GM12878 (cell line): ENCODE measurements at regions not wholly inside any gene's neighbourhood (a gene's known extent, or its start where the extent isn't known, plus 50 kb on each side); places are given as distances from the start of the nearest gene placed in this dataset.

ENCODE experiments used
- BACH1 ChIP-seq: fragments of 450-650 bp; IDR thresholded peaks from 2 replicates; pipeline ENCODE4 v1.6.1; 2017; ENCODE audit warnings: mild to moderate bottlenecking, borderline replicate concordance
- BRCA1 ChIP-seq: IDR thresholded peaks from 2 replicates; pipeline ENCODE4 v1.6.1; 2011; ENCODE audit warnings: low read depth, low read length, improper control_type of control experiment
- CEBPB ChIP-seq, 2 experiments: fragments of 150-350 bp in 1 of 2; IDR thresholded peaks; 2 replicates each; pipeline ENCODE4 v1.6.1; 2012 to 2014; ENCODE audit warnings: low read depth in 2 of 2, low read length in 2 of 2, borderline replicate concordance in 1 of 2, inconsistent platforms in 1 of 2
- E2F8 ChIP-seq: fragments of 450-650 bp; IDR thresholded peaks from 2 replicates; pipeline ENCODE4 v1.6.1; 2018; ENCODE audit warnings: mild to moderate bottlenecking, low read depth, moderate library complexity; ENCODE audit not compliant: partially characterized antibody
- EED ChIP-seq: sonication (generic); IDR thresholded peaks from 2 replicates; pipeline ENCODE4 v1.6.1; 2016; ENCODE audit warnings: antibody characterized with exemption, low read depth
- ESRRA ChIP-seq: IDR thresholded peaks from 2 replicates; pipeline ENCODE4 v1.6.1; 2012; ENCODE audit warnings: mild to moderate bottlenecking, low read length, improper control_type of control experiment
- HDGF ChIP-seq: fragments of 450-650 bp; IDR thresholded peaks from 2 replicates; pipeline ENCODE4 v1.6.1; 2016; ENCODE audit warnings: antibody characterized with exemption
- JUNB ChIP-seq: IDR thresholded peaks from 2 replicates; pipeline ENCODE4 v1.6.1; 2016; ENCODE audit warnings: antibody characterized with exemption, mild to moderate bottlenecking
- NR2C1 ChIP-seq: fragments of 450-650 bp; IDR thresholded peaks from 2 replicates; pipeline ENCODE4 v1.6.1; 2017; ENCODE audit warnings: antibody characterized with exemption, mild to moderate bottlenecking, moderate library complexity
- RCOR1 ChIP-seq: conservative IDR thresholded peaks from 2 replicates; pipeline ENCODE4 v1.6.1; 2012; ENCODE audit warnings: low read depth, low read length, improper control_type of control experiment
- RELB ChIP-seq: fragments of 450-650 bp; IDR thresholded peaks from 2 replicates; pipeline ENCODE4 v1.6.1; 2017; ENCODE audit warnings: low read depth, mild to moderate bottlenecking, moderate library complexity
- SMC3 ChIP-seq: IDR thresholded peaks from 2 replicates; pipeline ENCODE4 v1.6.1; 2011; ENCODE audit warnings: low read length, improper control_type of control experiment, borderline replicate concordance
- SREBF1 ChIP-seq: IDR thresholded peaks from 2 replicates; pipeline ENCODE4 v1.6.1; 2012; ENCODE audit warnings: mild to moderate bottlenecking, low read length
- SUZ12 ChIP-seq: fragments of 200-600 bp; sonication (generic); IDR thresholded peaks from one replicate; pipeline ENCODE4 v1.6.1; 2018; ENCODE audit warnings: antibody characterized with exemption, mild to moderate bottlenecking; ENCODE audit not compliant: unreplicated experiment
- TCF12 ChIP-seq: IDR thresholded peaks from 2 replicates; pipeline ENCODE4 v1.6.1; 2011; ENCODE audit warnings: low read depth, mild to moderate bottlenecking, low read length
- YY1 ChIP-seq: IDR thresholded peaks from 2 replicates; pipeline ENCODE4 v1.6.1; 2011; ENCODE audit warnings: low read depth, mild to moderate bottlenecking, low read length
- ZSCAN29 ChIP-seq: fragments of 450-650 bp; IDR thresholded peaks from 2 replicates; pipeline ENCODE4 v1.6.1; 2017; ENCODE audit warnings: mild to moderate bottlenecking, moderate library complexity
- TF ChIP-seq, protein P1 (sequence below): fragments of 450-650 bp; IDR thresholded peaks from 2 replicates; pipeline ENCODE4 v1.6.1; 2017; ENCODE audit warnings: borderline replicate concordance
- TF ChIP-seq, protein P2 (sequence below): fragments of 450-650 bp; IDR thresholded peaks from 2 replicates; pipeline ENCODE4 v1.6.1; 2017; ENCODE audit warnings: mild to moderate bottlenecking, moderate library complexity
- TF ChIP-seq, protein P3 (sequence below): fragments of 450-650 bp; IDR thresholded peaks from 2 replicates; pipeline ENCODE4 v1.6.1; 2016; ENCODE audit warnings: mild to moderate bottlenecking

GRCh38 chr7:112898432-112899290, 108.5 kb upstream of the TMEM168 start (continued):
- no peak for TF ChIP-seq RELB
- no peak for TF ChIP-seq SREBF1
- TF ChIP-seq CEBPB (IDR thresholded peaks at IDR 0.05; ENCODE audit: borderline replicate concordance in 1 of 2, low read depth in 2 of 2, low read length in 2 of 2): no peak
- no peak for TF ChIP-seq JUNB
- no peak for TF ChIP-seq TCF12
- no peak for TF ChIP-seq SUZ12
- TF ChIP-seq BRCA1: no peak
- no peak for TF ChIP-seq BACH1
- peak; percentile 85 for TF ChIP-seq SMC3
- no peak for TF ChIP-seq NR2C1
- no peak for TF ChIP-seq ESRRA
- 0 out of 2 replicates have a peak, but pooled peaks have one; percentile 41 for TF ChIP-seq YY1
- TF ChIP-seq, protein P1, sequence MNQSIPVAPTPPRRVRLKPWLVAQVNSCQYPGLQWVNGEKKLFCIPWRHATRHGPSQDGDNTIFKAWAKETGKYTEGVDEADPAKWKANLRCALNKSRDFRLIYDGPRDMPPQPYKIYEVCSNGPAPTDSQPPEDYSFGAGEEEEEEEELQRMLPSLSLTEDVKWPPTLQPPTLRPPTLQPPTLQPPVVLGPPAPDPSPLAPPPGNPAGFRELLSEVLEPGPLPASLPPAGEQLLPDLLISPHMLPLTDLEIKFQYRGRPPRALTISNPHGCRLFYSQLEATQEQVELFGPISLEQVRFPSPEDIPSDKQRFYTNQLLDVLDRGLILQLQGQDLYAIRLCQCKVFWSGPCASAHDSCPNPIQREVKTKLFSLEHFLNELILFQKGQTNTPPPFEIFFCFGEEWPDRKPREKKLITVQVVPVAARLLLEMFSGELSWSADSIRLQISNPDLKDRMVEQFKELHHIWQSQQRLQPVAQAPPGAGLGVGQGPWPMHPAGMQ: no peak
- no peak for TF ChIP-seq HDGF
- TF ChIP-seq, protein P2, sequence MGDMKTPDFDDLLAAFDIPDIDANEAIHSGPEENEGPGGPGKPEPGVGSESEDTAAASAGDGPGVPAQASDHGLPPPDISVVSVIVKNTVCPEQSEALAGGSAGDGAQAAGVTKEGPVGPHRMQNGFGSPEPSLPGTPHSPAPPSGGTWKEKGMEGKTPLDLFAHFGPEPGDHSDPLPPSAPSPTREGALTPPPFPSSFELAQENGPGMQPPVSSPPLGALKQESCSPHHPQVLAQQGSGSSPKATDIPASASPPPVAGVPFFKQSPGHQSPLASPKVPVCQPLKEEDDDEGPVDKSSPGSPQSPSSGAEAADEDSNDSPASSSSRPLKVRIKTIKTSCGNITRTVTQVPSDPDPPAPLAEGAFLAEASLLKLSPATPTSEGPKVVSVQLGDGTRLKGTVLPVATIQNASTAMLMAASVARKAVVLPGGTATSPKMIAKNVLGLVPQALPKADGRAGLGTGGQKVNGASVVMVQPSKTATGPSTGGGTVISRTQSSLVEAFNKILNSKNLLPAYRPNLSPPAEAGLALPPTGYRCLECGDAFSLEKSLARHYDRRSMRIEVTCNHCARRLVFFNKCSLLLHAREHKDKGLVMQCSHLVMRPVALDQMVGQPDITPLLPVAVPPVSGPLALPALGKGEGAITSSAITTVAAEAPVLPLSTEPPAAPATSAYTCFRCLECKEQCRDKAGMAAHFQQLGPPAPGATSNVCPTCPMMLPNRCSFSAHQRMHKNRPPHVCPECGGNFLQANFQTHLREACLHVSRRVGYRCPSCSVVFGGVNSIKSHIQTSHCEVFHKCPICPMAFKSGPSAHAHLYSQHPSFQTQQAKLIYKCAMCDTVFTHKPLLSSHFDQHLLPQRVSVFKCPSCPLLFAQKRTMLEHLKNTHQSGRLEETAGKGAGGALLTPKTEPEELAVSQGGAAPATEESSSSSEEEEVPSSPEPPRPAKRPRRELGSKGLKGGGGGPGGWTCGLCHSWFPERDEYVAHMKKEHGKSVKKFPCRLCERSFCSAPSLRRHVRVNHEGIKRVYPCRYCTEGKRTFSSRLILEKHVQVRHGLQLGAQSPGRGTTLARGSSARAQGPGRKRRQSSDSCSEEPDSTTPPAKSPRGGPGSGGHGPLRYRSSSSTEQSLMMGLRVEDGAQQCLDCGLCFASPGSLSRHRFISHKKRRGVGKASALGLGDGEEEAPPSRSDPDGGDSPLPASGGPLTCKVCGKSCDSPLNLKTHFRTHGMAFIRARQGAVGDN: no peak
- TF ChIP-seq E2F8: no peak
- TF ChIP-seq EED: no peak
- no peak for TF ChIP-seq RCOR1
- no peak for TF ChIP-seq ZSCAN29
- TF ChIP-seq, protein P3, sequence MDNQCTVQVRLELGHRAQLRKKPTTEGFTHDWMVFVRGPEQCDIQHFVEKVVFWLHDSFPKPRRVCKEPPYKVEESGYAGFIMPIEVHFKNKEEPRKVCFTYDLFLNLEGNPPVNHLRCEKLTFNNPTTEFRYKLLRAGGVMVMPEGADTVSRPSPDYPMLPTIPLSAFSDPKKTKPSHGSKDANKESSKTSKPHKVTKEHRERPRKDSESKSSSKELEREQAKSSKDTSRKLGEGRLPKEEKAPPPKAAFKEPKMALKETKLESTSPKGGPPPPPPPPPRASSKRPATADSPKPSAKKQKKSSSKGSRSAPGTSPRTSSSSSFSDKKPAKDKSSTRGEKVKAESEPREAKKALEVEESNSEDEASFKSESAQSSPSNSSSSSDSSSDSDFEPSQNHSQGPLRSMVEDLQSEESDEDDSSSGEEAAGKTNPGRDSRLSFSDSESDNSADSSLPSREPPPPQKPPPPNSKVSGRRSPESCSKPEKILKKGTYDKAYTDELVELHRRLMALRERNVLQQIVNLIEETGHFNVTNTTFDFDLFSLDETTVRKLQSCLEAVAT: no peak
